Liver (tissue), 3 donors: ENCODE measurements at regions not wholly inside any gene's neighbourhood (a gene's known extent, or its start where the extent isn't known, plus 50 kb on each side); places are given as distances from the start of the nearest gene placed in this dataset.

ENCODE experiments used
- FOXA2 ChIP-seq: IDR thresholded peaks from 2 replicates; pipeline ENCODE4 v1.6.1; 2016; ENCODE audit warnings: antibody characterized with exemption
- GABPA ChIP-seq, 2 donors: IDR thresholded peaks in 1 of 2; conservative IDR thresholded peaks in 1 of 2; 2 replicates each; pipeline ENCODE4 v1.6.1; 2016; ENCODE audit warnings: antibody characterized with exemption in 2 of 2, mild to moderate bottlenecking in 1 of 2, moderate library complexity in 1 of 2
- JUND ChIP-seq, 2 donors: IDR thresholded peaks; 2 replicates each; pipeline ENCODE4 v1.6.1; 2016; ENCODE audit warnings: antibody characterized with exemption in 2 of 2
- MAX ChIP-seq: IDR thresholded peaks from 2 replicates; pipeline ENCODE4 v1.6.1; 2016; ENCODE audit warnings: antibody characterized with exemption
- RXRA ChIP-seq, 2 donors: IDR thresholded peaks; 2 replicates each; pipeline ENCODE4 v1.6.1; 2017 to 2018; ENCODE audit warnings: antibody characterized with exemption in 2 of 2, mild to moderate bottlenecking in 1 of 2
- SP1 ChIP-seq: IDR thresholded peaks from 2 replicates; pipeline ENCODE4 v1.6.1; 2018; ENCODE audit warnings: antibody characterized with exemption, mild to moderate bottlenecking
- TAF1 ChIP-seq: conservative IDR thresholded peaks from 2 replicates; pipeline ENCODE4 v1.6.1; 2016; ENCODE audit warnings: antibody characterized with exemption, mild to moderate bottlenecking
- YY1 ChIP-seq: IDR thresholded peaks from 2 replicates; pipeline ENCODE4 v1.6.1; 2016; ENCODE audit warnings: antibody characterized with exemption, mild to moderate bottlenecking
- ZBTB33 ChIP-seq: IDR thresholded peaks from 2 replicates; pipeline ENCODE4 v1.6.1; 2016; ENCODE audit warnings: antibody characterized with exemption
- TF ChIP-seq, protein P1 (sequence below): fragments of 150-350 bp; IDR thresholded peaks from 2 replicates; pipeline ENCODE4 v1.5.1; 2017; ENCODE audit warnings: improper control_type of control experiment, low read depth, low read length; ENCODE audit not compliant: missing input control
- TF ChIP-seq, protein P2 (sequence below): IDR thresholded peaks from 2 replicates; pipeline ENCODE4 v1.6.1; 2016; ENCODE audit warnings: antibody characterized with exemption
- TF ChIP-seq, protein P3 (sequence below): IDR thresholded peaks from 2 replicates; pipeline ENCODE4 v1.6.1; 2016; ENCODE audit warnings: antibody characterized with exemption, mild to moderate bottlenecking
- donor health status: healthy.
- donor health status: healthy.

GRCh38 chr15:39173426-39173825, 407.5 kb upstream of the THBS1 start:
- TF ChIP-seq, protein P1, sequence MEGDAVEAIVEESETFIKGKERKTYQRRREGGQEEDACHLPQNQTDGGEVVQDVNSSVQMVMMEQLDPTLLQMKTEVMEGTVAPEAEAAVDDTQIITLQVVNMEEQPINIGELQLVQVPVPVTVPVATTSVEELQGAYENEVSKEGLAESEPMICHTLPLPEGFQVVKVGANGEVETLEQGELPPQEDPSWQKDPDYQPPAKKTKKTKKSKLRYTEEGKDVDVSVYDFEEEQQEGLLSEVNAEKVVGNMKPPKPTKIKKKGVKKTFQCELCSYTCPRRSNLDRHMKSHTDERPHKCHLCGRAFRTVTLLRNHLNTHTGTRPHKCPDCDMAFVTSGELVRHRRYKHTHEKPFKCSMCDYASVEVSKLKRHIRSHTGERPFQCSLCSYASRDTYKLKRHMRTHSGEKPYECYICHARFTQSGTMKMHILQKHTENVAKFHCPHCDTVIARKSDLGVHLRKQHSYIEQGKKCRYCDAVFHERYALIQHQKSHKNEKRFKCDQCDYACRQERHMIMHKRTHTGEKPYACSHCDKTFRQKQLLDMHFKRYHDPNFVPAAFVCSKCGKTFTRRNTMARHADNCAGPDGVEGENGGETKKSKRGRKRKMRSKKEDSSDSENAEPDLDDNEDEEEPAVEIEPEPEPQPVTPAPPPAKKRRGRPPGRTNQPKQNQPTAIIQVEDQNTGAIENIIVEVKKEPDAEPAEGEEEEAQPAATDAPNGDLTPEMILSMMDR: no peak
- TF ChIP-seq GABPA (IDR thresholded peaks at IDR 0.05 in 1 of 2, conservative IDR thresholded peaks at IDR 0.05 in 1 of 2) (no peak), FOXA2 (no peak), MAX (no peak), ZBTB33 (no peak), SP1 (no peak), JUND (IDR thresholded peaks at IDR 0.05) (no peak), TAF1 (no peak), YY1 (no peak), RXRA (IDR thresholded peaks at IDR 0.05) (no peak)
- TF ChIP-seq, protein P2, sequence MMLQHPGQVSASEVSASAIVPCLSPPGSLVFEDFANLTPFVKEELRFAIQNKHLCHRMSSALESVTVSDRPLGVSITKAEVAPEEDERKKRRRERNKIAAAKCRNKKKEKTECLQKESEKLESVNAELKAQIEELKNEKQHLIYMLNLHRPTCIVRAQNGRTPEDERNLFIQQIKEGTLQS: no peak
- TF ChIP-seq, protein P3, sequence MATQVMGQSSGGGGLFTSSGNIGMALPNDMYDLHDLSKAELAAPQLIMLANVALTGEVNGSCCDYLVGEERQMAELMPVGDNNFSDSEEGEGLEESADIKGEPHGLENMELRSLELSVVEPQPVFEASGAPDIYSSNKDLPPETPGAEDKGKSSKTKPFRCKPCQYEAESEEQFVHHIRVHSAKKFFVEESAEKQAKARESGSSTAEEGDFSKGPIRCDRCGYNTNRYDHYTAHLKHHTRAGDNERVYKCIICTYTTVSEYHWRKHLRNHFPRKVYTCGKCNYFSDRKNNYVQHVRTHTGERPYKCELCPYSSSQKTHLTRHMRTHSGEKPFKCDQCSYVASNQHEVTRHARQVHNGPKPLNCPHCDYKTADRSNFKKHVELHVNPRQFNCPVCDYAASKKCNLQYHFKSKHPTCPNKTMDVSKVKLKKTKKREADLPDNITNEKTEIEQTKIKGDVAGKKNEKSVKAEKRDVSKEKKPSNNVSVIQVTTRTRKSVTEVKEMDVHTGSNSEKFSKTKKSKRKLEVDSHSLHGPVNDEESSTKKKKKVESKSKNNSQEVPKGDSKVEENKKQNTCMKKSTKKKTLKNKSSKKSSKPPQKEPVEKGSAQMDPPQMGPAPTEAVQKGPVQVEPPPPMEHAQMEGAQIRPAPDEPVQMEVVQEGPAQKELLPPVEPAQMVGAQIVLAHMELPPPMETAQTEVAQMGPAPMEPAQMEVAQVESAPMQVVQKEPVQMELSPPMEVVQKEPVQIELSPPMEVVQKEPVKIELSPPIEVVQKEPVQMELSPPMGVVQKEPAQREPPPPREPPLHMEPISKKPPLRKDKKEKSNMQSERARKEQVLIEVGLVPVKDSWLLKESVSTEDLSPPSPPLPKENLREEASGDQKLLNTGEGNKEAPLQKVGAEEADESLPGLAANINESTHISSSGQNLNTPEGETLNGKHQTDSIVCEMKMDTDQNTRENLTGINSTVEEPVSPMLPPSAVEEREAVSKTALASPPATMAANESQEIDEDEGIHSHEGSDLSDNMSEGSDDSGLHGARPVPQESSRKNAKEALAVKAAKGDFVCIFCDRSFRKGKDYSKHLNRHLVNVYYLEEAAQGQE: no peak
